ENCODE measurements at regions not wholly inside any gene's neighbourhood (a gene's known extent, or its start where the extent isn't known, plus 50 kb on each side); places are given as distances from the start of the nearest gene placed in this dataset.
"Not testable (repeated sequence)": the region's sequence is repeated elsewhere in the genome, so short reads cannot be mapped to it uniquely, and the experiment has no call there.

GRCh38 chr6:6990059-6990458, 117.7 kb upstream of the RREB1 start:
- not testable (repeated sequence) for H3K36me3 ChIP-seq (ENCODE audit: insufficient read depth); H3K4me3 Mint-ChIP-seq; ATAC-seq; H3K9me3 Mint-ChIP-seq; DNase-seq (ENCODE audit: low spot score); H3K4me1 Mint-ChIP-seq; H3K27ac ChIP-seq (ENCODE audit: low read depth); H3K27ac Mint-ChIP-seq; H3K4me3 ChIP-seq; H3K27me3 ChIP-seq (ENCODE audit: insufficient read depth); H3K4me1 ChIP-seq (ENCODE audit: insufficient read depth); H4K20me1 ChIP-seq (replicated peaks; ENCODE audit: insufficient read depth); H3F3A ChIP-seq (replicated peaks; ENCODE audit: low read depth); H3K27me3 Mint-ChIP-seq (ENCODE audit: insufficient read depth, low read depth, poor library complexity); H3K9me2 ChIP-seq (ENCODE audit: insufficient read depth); H3K36me3 Mint-ChIP-seq (ENCODE audit: low read depth); H3K79me2 ChIP-seq (replicated peaks; ENCODE audit: insufficient read depth); H2AFZ ChIP-seq; H3K4me2 ChIP-seq

- Histone ChIP-seq H3K4me3 (no peak overlapping the region), H3F3A (replicated peaks; ENCODE audit: low read depth) (no peaks in the 10 kb centered on the region), H3K79me2 (replicated peaks; ENCODE audit: insufficient read depth) (no peaks in the 10 kb centered on the region), H3K4me2 (no peak overlapping the region), H3K27ac (ENCODE audit: low read depth) (no peak overlapping the region), H3K36me3 (ENCODE audit: insufficient read depth) (no peaks in the 10 kb centered on the region), H3K9me2 (ENCODE audit: insufficient read depth) (no peaks in the 10 kb centered on the region), H2AFZ (no peak overlapping the region), H3K27me3 (ENCODE audit: insufficient read depth) (no peaks in the 10 kb centered on the region), H3K4me1 (ENCODE audit: insufficient read depth) (peaks cover 10% of the 10 kb centered on the region), H4K20me1 (replicated peaks; ENCODE audit: insufficient read depth) (no peaks in the 10 kb centered on the region)
- Mint-ChIP-seq H3K4me1 (peaks cover 13% of the 10 kb centered on the region), H3K9me3 (no peaks in the 10 kb centered on the region), H3K36me3 (ENCODE audit: low read depth) (no peaks in the 10 kb centered on the region), H3K27me3 (ENCODE audit: insufficient read depth, low read depth, poor library complexity) (peaks cover 2% of the 10 kb centered on the region), H3K27ac (no peak overlapping the region), H3K4me3 (no peak overlapping the region)
- no peak for ATAC-seq
- no peak for DNase-seq (ENCODE audit: low spot score)
- TF ChIP-seq JUNB (IDR thresholded peaks at IDR 0.05; ENCODE audit: unreplicated experiment): no peak
- no peak for TF ChIP-seq ZNF114 (CRISPR knock-in tag; IDR thresholded peaks at IDR 0.05)
- no peak for TF ChIP-seq EZH2 (IDR thresholded peaks at IDR 0.05; ENCODE audit: low read depth, unreplicated experiment)
- no peak for TF ChIP-seq REST (IDR thresholded peaks at IDR 0.05; ENCODE audit: unreplicated experiment)
- no peak for TF ChIP-seq STAT1 (IDR thresholded peaks at IDR 0.05; ENCODE audit: unreplicated experiment)
- TF ChIP-seq POLR2AphosphoS5 (IDR thresholded peaks at IDR 0.05; ENCODE audit: low read depth): no peak
- no peak for TF ChIP-seq ZNF462 (CRISPR knock-in tag; IDR thresholded peaks at IDR 0.05)
- TF ChIP-seq, protein P1, sequence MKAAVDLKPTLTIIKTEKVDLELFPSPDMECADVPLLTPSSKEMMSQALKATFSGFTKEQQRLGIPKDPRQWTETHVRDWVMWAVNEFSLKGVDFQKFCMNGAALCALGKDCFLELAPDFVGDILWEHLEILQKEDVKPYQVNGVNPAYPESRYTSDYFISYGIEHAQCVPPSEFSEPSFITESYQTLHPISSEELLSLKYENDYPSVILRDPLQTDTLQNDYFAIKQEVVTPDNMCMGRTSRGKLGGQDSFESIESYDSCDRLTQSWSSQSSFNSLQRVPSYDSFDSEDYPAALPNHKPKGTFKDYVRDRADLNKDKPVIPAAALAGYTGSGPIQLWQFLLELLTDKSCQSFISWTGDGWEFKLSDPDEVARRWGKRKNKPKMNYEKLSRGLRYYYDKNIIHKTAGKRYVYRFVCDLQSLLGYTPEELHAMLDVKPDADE (IDR thresholded peaks at IDR 0.05): no peak
- TF ChIP-seq NANOG (IDR thresholded peaks at IDR 0.05; ENCODE audit: borderline replicate concordance): no peak
- no peak for TF ChIP-seq CREB1 (CRISPR knock-in tag; IDR thresholded peaks at IDR 0.05; ENCODE audit: low read depth)
- no peak for TF ChIP-seq ZNF331 (CRISPR knock-in tag; IDR thresholded peaks at IDR 0.05; ENCODE audit: low read depth)
- TF ChIP-seq EZH2phosphoT487 (IDR thresholded peaks at IDR 0.05; ENCODE audit: unreplicated experiment): no peak
Observed at GRCh38 chr6:6993503-6994237, 114.1 kb upstream of the RREB1 start.
